Activated CD4-positive, alpha-beta T cell treated with anti-CD3 and anti-CD28 coated beads for 36 hours (primary cell): ENCODE measurements at regions not wholly inside any gene's neighbourhood (a gene's known extent, or its start where the extent isn't known, plus 50 kb on each side); places are given as distances from the start of the nearest gene placed in this dataset.
"Not testable (repeated sequence)": the region's sequence is repeated elsewhere in the genome, so short reads cannot be mapped to it uniquely, and the experiment has no call there.

Experiments used
- ATAC-seq: fragments of 200-7000 bp; cut with Tn5 transposase; one replicate; pipeline ENCODE4 v1.10.0; 2021; ENCODE audit warnings: mild to moderate bottlenecking, moderate library complexity
- CTCF ChIA-PET: fragments of 350-600 bp; sonication (Branson Sonifier 250); formaldehyde crosslinking; loops from one replicate; lab custom pipeline; 2021; ENCODE audit warnings: antibody characterized with exemption; lab: Charles Lee
- POLR2A ChIA-PET: fragments of 350-600 bp; sonication (Branson Sonifier 250); formaldehyde crosslinking; loops from one replicate; lab custom pipeline; 2021; ENCODE audit warnings: antibody characterized with exemption, inconsistent platforms; lab: Charles Lee
- DNase-seq: peaks from one replicate; pipeline ENCODE4 v3.0.0-alpha.2; 2020
- H3K27ac Mint-ChIP-seq: one replicate; pipeline ENCODE4 v1.8.0; 2021; ENCODE audit warnings: mixed read lengths
- H3K27me3 Mint-ChIP-seq: one replicate; pipeline ENCODE4 v1.8.0; 2021; ENCODE audit warnings: mixed read lengths
- H3K36me3 Mint-ChIP-seq: one replicate; pipeline ENCODE4 v1.8.0; 2021; ENCODE audit warnings: low read depth, mixed read lengths
- H3K4me1 Mint-ChIP-seq: one replicate; pipeline ENCODE4 v1.8.0; 2021; ENCODE audit warnings: mixed read lengths
- H3K4me3 Mint-ChIP-seq: one replicate; pipeline ENCODE4 v1.8.0; 2021; ENCODE audit warnings: mild to moderate bottlenecking, moderate library complexity, mixed read lengths
- H3K9me3 Mint-ChIP-seq: one replicate; pipeline ENCODE4 v1.8.0; 2021; ENCODE audit warnings: low read depth, mixed read lengths
- intact Hi-C, 2 experiments: fragments of 100-400 bp; cut with DNase I in 1 of 2; cut with micrococcal nuclease in 1 of 2; formaldehyde crosslinking; loops; one replicate each; pipeline versions ENCODE4 v1.14.2 to v1.15.1; 2022 to 2024; cut with DNase I, micrococcal nuclease

DNA sequence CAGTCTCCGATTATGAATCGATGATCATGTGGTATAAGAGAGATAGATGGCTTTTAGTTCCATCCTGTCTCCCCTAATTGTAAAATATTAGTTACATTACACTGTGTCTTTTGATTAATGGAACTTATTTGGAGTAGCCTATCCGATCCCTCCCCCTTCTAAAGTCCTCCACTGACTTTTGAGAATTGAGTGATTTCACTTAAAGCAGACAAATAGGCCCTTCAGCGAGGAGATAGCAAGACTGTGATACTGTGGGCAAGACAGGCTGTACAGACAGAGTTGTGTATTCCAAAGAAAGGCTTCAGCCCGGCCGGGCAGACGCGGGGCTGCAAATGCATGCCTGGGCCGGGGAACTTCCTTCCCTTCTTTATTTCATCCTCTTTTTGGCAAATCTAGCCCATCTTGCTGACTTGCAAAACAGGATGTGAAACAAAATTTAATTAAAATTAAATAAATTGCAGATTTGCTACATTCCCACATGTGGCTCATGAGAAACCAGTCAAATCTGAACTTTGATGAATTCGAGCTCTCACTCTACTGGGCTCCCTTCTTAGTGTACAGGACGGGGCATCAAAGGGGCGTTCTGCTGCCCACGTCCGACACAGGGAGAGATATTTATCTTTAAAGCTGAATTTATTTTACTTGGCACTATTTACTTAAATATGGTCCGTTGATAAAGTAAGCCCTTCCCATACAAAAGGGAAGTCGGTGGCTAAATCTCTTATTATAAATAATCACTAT is 314.8 kb downstream of the ZNF536 start:
- peaks cover 45% of the 10 kb centered on the region for H3K27me3 Mint-ChIP-seq
- DNase-seq (no peak), ATAC-seq (no peak)
- no peaks in the 10 kb centered on the region for H3K9me3 Mint-ChIP-seq
- H3K4me1 Mint-ChIP-seq = no peaks in the 10 kb centered on the region
- H3K36me3 Mint-ChIP-seq = no peaks in the 10 kb centered on the region
- no peak overlapping the region for H3K4me3 Mint-ChIP-seq
- ChIA-PET CTCF (no interaction called here), POLR2A (no interaction called here)
- intact Hi-C loops = loop anchor here in 1 of 2 experiments (10.0 kb wide), 1 partner anchor 668 kb away; no protein-coding TSS in a partner anchor
- H3K27ac Mint-ChIP-seq = no peak overlapping the region

DNA sequence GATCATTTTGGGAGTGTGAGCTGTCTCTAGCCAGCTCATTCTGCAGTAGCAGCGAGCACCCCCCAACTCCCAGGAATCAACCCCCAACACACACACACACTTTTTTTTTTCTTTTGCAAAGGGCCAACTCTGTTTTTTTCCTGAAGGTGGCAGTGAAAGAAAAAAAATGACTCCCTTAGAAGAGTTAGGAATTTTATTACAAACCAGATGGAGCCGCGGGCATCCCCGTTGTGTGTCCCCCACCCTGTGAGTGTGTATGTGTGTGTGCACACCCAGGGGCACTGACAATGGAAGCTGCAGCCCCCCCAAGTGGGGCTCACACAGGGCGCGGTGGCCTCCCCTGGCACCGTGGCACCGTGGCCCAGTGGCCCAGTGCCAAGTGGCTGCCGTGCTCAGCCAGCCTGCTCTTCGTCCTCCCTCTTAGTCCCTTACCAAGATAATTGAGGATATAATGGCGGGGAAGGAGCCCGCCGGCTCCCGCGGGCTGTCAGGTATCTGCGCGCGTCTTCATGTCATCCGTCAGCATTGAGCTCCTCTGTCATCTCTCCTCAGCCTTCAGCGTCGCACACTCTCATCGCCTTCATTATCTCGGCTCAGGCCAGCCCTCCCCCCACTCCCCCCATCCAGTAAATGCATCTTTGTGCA is 314.1 kb downstream of the ZNF536 start:
- ChIA-PET POLR2A (no interaction called here), CTCF (no interaction called here)
- Mint-ChIP-seq H3K36me3 (no peaks in the 10 kb centered on the region), H3K27me3 (peaks cover 41% of the 10 kb centered on the region), H3K4me1 (no peaks in the 10 kb centered on the region), H3K27ac (no peak overlapping the region), H3K4me3 (no peak overlapping the region), H3K9me3 (no peaks in the 10 kb centered on the region)
- intact Hi-C loops = loop anchor here in 1 of 2 experiments (10.0 kb wide), 1 partner anchor 669 kb away; no protein-coding TSS in a partner anchor
- no peak for ATAC-seq
- no peak for DNase-seq

DNA sequence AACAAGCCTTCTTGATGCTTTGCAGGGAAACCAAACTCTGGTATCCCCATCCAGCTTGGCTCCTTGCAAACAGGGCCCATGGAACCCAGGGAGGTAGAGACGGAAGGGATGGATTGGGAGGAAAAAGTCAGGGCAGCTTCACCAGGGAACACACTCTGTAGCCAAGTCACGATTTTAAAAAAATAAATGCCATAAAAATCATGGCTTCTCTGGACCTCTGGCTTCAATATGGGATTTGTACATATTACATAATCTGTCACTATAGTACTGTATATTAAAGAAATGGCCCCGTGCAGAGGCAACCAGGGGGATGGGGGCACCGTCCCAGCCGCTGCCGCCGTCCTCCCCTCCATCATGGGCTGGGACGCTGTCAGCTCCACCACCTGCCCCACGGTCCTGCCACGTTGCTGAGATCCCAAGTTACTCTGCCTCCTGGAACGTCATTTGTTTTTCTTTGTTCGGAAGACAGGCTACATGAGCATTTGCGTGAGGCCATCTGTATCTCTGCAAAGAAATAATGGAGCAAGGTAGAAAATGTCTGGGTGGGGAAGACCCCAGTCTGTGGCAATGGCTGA is 313.3 kb downstream of the ZNF536 start:
- CTCF ChIA-PET = interaction anchor here (0.7 kb wide), 1 partner anchor 652 kb away, joined by 3 read pairs; no protein-coding TSS in a partner anchor
- no peaks in the 10 kb centered on the region for H3K9me3 Mint-ChIP-seq
- intact Hi-C loops = loop anchor here in 1 of 2 experiments (10.0 kb wide), 1 partner anchor 669 kb away; no protein-coding TSS in a partner anchor
- DNase-seq (no peak), ATAC-seq (no peak)
- no peaks in the 10 kb centered on the region for H3K36me3 Mint-ChIP-seq
- H3K4me1 Mint-ChIP-seq = no peaks in the 10 kb centered on the region
- no peak overlapping the region for H3K4me3 Mint-ChIP-seq
- H3K27me3 Mint-ChIP-seq = peaks cover 33% of the 10 kb centered on the region
- POLR2A ChIA-PET = no interaction called here
- H3K27ac Mint-ChIP-seq = no peak overlapping the region

DNA sequence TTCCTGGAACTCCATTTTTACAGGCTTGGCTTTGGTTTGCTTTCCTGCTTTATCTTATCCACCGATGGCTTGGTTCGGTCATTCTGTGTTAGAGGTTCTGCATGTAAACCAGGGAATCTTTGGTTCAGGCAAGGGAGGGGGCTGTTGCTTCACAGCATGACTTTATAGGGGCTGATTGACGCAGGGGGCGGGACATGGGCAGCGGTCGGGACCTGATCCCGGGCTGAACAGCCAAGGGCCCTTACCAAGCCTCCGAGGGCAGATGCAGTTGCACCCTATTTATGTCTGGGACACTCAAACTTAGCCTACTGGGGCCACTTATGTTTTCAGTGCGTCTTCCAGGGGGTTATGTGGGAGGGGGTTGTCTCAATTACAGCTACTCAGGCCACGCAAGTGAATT is 312.4 kb downstream of the ZNF536 start:
- DNase-seq (no peak), ATAC-seq (no peak)
- Mint-ChIP-seq H3K27ac (no peak overlapping the region), H3K4me1 (no peaks in the 10 kb centered on the region), H3K27me3 (peaks cover 30% of the 10 kb centered on the region), H3K9me3 (no peaks in the 10 kb centered on the region), H3K36me3 (no peaks in the 10 kb centered on the region), H3K4me3 (no peak overlapping the region)
- intact Hi-C loops = loop anchor here (5.0 to 10.0 kb wide), 2 partner anchors 670 to 1358 kb away; no protein-coding TSS in a partner anchor
- ChIA-PET POLR2A (no interaction called here), CTCF (interaction anchor here (0.7 to 3.2 kb wide), 2 partner anchors 9 to 416 kb away, joined by 3 to 11 read pairs; no protein-coding TSS in a partner anchor)

DNA sequence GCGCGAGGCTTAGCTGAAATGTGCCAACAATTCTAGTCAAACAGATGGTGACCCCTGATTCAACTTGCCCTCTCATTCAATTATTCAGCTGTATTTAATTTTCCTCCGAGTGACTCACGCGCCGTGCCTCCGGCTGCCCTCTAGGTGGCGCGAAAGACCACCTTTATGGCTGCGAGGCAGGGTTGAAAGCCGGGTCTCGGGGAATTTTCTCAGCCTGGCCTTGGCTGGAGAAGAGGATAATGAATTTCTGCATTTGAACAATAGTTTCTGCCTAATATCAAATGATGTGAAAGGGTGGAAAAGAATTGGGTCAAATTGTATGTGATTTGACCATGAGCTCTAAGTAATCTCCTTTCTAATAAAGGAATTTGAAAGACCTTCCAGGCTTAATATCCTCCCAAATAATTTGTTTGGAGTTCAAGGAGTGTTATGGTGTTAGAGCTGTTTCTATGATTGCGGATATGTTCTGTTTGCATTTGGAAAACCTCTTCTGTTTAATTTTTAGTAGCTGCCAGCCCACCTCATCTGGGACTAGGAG is 310.9 kb downstream of the ZNF536 start:
- CTCF ChIA-PET = interaction anchor here (0.7 to 3.2 kb wide), 18 partner anchors 9 to 1742 kb away, joined by 3 to 12 read pairs (median 3); no protein-coding TSS in a partner anchor
- Mint-ChIP-seq H3K36me3 (no peaks in the 10 kb centered on the region), H3K27me3 (peaks cover 28% of the 10 kb centered on the region), H3K27ac (no peak overlapping the region), H3K4me3 (no peak overlapping the region), H3K4me1 (no peaks in the 10 kb centered on the region), H3K9me3 (no peaks in the 10 kb centered on the region)
- intact Hi-C loops = loop anchor here (2.0 to 10.0 kb wide), 4 partner anchors 672 to 1542 kb away; no protein-coding TSS in a partner anchor
- peak; percentile 76 for DNase-seq
- ATAC-seq = no peak
- POLR2A ChIA-PET = no interaction called here

DNA sequence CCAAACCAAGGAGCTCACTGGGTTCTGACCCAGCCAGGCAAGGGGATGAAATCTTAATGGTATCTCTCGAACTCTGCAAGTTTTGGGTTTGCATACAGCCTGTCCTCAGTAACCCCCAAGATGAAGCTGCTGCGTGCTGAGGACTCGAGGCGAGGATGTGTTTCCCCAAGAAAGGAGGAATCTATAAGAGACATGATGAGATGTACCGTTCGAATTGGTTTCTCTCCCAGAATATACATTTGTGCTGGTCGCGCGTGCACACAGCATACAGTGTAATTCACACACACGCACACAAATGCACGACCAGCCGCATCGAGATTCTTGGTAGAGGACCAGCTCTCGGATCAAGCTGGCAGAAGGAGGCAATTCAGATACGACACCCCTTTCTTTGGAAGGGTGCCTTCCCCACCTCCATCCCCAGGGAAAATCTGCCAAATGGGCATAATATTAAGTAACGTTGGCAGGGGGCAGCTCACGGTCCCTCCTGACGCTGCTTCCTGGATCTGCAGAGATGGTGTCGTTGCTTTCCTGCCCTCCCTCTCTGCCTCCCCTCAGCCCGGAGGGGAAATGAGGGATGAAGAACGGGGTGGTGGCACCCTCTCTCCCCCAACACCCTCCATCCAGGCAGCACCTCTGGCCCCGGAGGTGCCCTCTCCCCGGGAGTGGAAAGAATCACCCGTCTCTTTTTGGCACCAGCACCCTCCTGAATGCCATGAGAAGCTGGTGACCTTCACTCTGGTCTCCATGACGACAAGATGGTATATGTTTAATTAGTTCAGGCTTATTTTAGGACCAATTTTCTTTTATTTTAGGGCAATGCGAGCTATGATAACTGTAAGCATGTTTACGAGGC is 310.2 kb downstream of the ZNF536 start:
- DNase-seq (no peak), ATAC-seq (no peak)
- H3K4me1 Mint-ChIP-seq = no peaks in the 10 kb centered on the region
- no peak overlapping the region for H3K27ac Mint-ChIP-seq
- peaks cover 27% of the 10 kb centered on the region for H3K27me3 Mint-ChIP-seq
- ChIA-PET POLR2A (no interaction called here), CTCF (interaction anchor here (0.7 to 3.2 kb wide), 16 partner anchors 8 to 1742 kb away, joined by 3 to 12 read pairs (median 3); no protein-coding TSS in a partner anchor)
- no peaks in the 10 kb centered on the region for H3K9me3 Mint-ChIP-seq
- H3K36me3 Mint-ChIP-seq = no peaks in the 10 kb centered on the region
- intact Hi-C loops = loop anchor here (2.0 to 10.0 kb wide), 4 partner anchors 672 to 1542 kb away; no protein-coding TSS in a partner anchor
- no peak overlapping the region for H3K4me3 Mint-ChIP-seq

DNA sequence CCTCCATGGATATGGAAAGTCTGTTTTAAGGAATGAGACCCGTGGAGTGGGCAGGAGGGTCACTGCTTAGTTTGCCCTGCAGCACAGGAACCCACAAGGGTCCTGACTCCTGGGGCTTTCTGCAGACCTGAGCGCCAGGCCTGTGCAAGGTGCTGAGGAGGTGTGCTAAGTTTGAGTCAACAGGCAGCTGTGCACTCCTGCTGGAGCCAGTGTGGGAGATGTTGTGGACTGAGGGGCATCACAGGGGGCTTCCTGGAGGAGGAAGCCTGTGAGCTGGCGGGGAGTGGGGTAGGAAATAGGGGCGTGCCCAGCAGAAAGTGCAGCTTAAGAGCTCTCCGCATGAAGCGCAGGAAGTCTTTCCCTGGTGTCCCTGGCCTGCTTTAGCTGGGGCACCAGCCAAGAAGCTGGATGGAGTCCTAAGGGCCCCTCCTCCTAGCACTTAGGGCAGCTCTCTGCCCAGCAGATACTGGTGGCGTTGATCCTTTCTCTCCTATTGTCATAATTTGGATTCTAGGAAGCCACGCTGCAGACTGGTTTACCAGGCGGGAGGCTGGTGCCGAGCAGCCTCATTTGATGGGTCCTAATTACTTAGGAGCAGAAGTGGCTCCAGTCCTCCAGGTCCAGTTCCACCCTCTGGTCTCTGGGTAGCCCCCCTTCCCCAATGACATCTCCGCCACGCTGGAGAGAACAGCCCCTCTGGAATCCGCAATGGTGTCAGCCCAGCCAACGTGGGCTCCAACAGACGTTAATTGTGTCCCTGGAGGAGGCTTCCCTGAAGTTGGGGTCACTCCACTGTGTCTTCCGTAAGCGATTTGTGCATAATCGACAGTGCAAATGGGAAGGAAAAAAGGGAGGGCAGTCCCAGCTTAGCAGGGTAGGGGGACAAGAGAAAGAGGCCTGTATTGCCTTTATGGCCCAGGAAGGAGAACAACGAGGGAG is 309.2 kb downstream of the ZNF536 start:
- ChIA-PET CTCF (interaction anchor here (1.1 to 3.2 kb wide), 3 partner anchors 12 to 104 kb away, joined by 3 to 12 read pairs (median 11); no protein-coding TSS in a partner anchor), POLR2A (no interaction called here)
- Mint-ChIP-seq H3K27me3 (peaks cover 20% of the 10 kb centered on the region), H3K27ac (no peak overlapping the region), H3K9me3 (no peaks in the 10 kb centered on the region), H3K36me3 (no peaks in the 10 kb centered on the region), H3K4me1 (no peaks in the 10 kb centered on the region), H3K4me3 (no peak overlapping the region)
- intact Hi-C loops = loop anchor here (2.0 to 10.0 kb wide), 4 partner anchors 673 to 1543 kb away; no protein-coding TSS in a partner anchor
- DNase-seq (no peak), ATAC-seq (no peak)

DNA sequence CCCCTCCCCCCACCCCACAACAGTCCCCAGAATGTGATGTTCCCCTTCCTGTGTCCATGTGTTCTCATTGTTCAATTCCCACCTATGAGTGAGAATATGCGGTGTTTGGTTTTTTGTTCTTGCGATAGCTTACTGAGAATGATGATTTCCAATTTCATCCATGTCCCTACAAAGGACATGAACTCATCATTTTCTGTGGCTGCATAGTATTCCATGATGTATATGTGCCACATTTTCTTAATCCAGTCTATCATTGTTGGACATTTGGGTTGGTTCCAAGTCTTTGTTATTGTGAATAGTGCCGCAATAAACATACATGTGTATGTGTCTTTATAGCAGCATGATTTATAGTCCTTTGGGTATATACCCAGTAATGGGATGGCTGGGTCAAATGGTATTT is 308.2 kb downstream of the ZNF536 start:
- peaks cover 17% of the 10 kb centered on the region for H3K27me3 Mint-ChIP-seq
- H3K4me1 Mint-ChIP-seq, POLR2A ChIA-PET, H3K9me3 Mint-ChIP-seq, H3K36me3 Mint-ChIP-seq, H3K4me3 Mint-ChIP-seq, DNase-seq, CTCF ChIA-PET, ATAC-seq, H3K27ac Mint-ChIP-seq: not testable (repeated sequence)
- intact Hi-C loops = loop anchor here (5.0 to 10.0 kb wide), 2 partner anchors 674 to 1362 kb away; no protein-coding TSS in a partner anchor

DNA sequence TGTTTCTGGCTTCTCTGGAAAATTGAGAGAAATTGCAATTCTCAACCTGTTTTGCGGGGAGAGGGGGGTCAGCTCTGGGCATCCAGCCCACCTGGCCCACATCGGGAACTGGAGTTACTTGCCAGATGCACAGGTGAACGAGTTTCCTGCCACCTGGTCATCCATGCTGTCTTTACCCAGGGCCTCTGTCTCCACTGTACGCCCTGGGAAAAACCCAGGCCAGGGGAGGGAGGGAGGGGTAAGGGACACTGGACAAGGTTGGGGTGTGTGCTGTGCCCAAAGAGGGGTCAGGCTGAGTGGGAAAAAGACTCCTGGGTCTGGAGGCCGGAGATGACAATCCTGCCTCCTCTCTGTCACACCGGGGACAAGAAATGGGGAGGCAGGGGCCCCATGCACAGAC is 307.6 kb downstream of the ZNF536 start:
- no peak for ATAC-seq
- peaks cover 15% of the 10 kb centered on the region for H3K27me3 Mint-ChIP-seq
- intact Hi-C loops = loop anchor here (5.0 to 10.0 kb wide), 2 partner anchors 675 to 1363 kb away; no protein-coding TSS in a partner anchor
- H3K27ac Mint-ChIP-seq = no peak overlapping the region
- H3K4me3 Mint-ChIP-seq = no peak overlapping the region
- POLR2A ChIA-PET = no interaction called here
- no peaks in the 10 kb centered on the region for H3K4me1 Mint-ChIP-seq
- H3K9me3 Mint-ChIP-seq = no peaks in the 10 kb centered on the region
- CTCF ChIA-PET = no interaction called here
- DNase-seq = no peak
- no peaks in the 10 kb centered on the region for H3K36me3 Mint-ChIP-seq
